OCI-LY1 (cell line): ENCODE measurements at regions not wholly inside any gene's neighbourhood (a gene's known extent, or its start where the extent isn't known, plus 50 kb on each side); places are given as distances from the start of the nearest gene placed in this dataset.

Experiments
- EZH2 ChIP-seq: fragments of 200-600 bp; sonication (generic), shearing (Covaris generic); IDR thresholded peaks from 2 replicates; pipeline ENCODE4 v1.8.0; 2017; ENCODE audit warnings: borderline replicate concordance, mixed run types, mild to moderate bottlenecking, antibody characterized with exemption, low read length, moderate library complexity, mixed read lengths
- TF ChIP-seq, protein P1 (sequence below): fragments of 200-600 bp; sonication (generic), shearing (Covaris generic); IDR thresholded peaks from 2 replicates; pipeline ENCODE4 v1.5.1; 2017; ENCODE audit warnings: mild to moderate bottlenecking, antibody characterized with exemption, low read length, moderate library complexity, mixed read lengths

DNA sequence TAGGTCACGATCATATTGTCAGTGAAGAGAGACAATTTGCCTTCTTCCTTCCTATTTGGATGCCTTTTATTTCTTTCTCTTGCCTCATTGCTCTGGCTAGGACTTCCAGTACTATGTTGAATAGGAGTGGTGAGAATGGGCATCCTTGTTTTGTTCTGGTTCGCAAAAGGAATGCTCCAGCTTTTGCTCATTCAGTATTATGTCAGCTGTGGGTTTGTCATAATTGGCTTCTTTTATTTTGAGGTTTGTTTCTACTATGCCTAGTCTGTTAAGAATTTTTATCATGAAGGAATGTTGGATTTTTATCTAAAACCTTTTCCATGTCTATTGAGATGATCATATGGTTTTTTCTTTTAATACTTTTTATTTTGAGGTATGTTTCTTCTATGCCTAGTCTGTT is 152.3 kb upstream of the MAD2L1 start:
- TF ChIP-seq, protein P1, sequence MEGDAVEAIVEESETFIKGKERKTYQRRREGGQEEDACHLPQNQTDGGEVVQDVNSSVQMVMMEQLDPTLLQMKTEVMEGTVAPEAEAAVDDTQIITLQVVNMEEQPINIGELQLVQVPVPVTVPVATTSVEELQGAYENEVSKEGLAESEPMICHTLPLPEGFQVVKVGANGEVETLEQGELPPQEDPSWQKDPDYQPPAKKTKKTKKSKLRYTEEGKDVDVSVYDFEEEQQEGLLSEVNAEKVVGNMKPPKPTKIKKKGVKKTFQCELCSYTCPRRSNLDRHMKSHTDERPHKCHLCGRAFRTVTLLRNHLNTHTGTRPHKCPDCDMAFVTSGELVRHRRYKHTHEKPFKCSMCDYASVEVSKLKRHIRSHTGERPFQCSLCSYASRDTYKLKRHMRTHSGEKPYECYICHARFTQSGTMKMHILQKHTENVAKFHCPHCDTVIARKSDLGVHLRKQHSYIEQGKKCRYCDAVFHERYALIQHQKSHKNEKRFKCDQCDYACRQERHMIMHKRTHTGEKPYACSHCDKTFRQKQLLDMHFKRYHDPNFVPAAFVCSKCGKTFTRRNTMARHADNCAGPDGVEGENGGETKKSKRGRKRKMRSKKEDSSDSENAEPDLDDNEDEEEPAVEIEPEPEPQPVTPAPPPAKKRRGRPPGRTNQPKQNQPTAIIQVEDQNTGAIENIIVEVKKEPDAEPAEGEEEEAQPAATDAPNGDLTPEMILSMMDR, result no peak
- TF ChIP-seq EZH2, result no peak
